HG03280 (cell line): ENCODE measurements at regions not wholly inside any gene's neighbourhood (a gene's known extent, or its start where the extent isn't known, plus 50 kb on each side); places are given as distances from the start of the nearest gene placed in this dataset.

Experiments used
- ATAC-seq: cut with Tn5 transposase; IDR thresholded peaks from one replicate; pipeline ENCODE4 v1.9.1; 2021; ENCODE audit warnings: mild to moderate bottlenecking, moderate library complexity; ENCODE audit not compliant: unreplicated experiment

GRCh38 chr20:21583486-21584168, 69.8 kb upstream of the NKX2-2 start:
- ATAC-seq: no peak

GRCh38 chr20:21577551-21577950, 63.7 kb upstream of the NKX2-2 start:
- no peak for ATAC-seq

- no peak for ATAC-seq
Observed at GRCh38 chr20:21575981-21576740, 62.3 kb upstream of the NKX2-2 start.

DNA sequence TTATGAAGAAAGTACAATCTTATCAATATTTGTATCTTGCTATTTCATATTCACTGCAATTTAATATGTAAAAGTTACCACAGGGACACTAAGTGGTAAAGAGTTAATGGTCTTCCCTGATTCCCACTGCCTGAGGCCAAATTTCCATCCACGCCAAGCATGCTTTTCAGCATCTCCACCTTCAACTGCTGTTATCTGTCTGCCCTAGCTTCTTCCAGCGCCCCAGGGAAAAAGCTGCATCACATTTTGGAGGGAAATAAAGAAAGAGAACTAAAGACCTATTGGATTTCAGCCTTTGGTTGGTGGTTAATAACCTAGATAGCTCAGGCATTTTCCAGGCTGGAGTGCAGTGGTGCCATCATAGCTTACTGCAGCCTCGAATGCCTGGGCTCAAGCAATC, 61.3 kb upstream of the NKX2-2 start:
- ATAC-seq: no peak

GRCh38 chr20:21574443-21574842, 60.6 kb upstream of the NKX2-2 start:
- no peak for ATAC-seq

GRCh38 chr20:21573259-21573658, 59.4 kb upstream of the NKX2-2 start:
- ATAC-seq: no peak

- ATAC-seq: no peak
Observed at GRCh38 chr20:21571841-21572690, 58.2 kb upstream of the NKX2-2 start.

DNA sequence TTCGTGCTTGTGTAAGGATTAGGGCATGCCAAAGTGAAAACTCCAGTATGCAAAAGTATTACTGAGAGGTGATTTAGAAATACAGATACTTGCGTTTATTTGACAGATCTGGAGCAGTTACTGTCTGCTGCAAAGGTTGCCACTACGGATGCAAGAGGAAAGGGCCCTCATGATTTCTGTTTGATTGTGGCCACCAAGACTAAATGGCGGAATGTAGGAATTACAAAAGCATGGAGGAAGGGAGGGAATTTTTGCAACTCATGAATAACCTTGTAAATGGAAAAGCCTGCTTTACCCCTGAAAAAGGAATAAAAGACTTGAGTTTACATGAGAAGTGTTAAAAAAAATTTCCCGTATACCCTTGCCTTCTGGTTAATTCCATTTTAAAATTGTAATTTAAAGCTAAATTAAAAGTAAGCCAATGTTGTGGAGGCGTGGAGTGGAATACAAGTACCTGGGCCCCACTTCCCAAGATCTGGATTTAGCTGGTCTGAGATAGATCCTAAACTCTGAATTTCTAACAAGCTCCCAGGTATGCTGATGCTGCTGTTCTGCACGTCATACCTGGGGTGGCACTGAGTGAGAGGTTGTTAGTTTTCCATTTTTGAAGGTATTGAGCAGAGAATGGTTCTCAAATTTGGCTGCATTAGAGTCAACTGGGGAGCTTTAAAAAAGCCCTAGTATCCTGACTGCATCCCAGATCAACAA, 56.6 kb upstream of the NKX2-2 start:
- ATAC-seq: no peak

DNA sequence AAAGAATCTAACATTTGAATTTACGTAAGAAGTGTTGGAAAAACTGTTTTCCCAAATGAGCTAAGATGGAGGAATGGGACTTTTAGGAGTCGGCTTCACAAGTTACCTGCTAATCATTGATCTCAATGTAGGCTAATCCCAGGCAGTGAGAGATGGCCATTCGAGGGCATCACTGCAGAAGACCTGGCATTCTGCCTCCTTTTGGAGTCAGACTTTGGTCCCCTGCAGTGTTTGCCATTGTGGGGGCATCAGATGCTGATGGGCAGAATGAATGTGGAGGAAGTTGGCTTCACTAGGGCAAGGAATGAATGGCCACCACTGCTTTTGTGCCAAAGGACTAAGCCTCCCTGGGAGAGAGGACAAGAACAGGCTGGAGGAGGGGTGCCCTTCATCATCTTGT, 55.7 kb upstream of the NKX2-2 start:
- no peak for ATAC-seq

DNA sequence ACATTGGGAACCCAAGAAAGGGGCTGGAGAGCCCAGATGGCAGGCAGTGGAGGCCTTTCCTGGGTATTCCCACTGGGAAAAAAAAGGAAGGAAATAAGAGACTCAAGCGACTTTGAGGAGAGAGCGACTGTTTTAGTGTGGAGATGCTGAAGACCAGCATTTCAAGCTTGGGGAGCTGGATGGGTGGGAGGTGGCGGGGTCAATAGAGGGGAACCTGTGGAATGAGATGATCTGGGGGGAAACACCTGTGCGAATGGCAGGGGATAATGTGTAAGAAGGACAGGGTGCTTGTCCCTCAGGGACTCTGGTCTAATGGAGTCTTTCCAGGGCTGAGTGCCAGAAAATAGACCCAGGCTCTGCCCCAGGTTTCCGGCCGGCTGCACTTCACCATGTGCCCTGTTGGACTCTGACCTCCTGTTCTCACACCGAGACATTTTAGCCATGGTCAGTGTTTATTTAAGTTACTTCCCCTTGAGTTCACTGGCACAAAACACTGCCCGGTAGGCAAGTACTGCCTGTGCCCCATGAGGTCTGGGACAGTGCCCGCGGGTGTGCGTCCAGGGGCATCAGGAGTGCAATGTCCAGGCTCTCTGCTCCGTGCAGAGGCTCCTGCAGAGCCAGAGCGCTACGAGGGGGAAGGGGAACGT, 50.4 kb upstream of the NKX2-2 start:
- no peak for ATAC-seq
